ENCODE measurements at regions not wholly inside any gene's neighbourhood (a gene's known extent, or its start where the extent isn't known, plus 50 kb on each side); places are given as distances from the start of the nearest gene placed in this dataset.
A peak's percentile ranks its signal among the peaks of the same experiment; 100 is the strongest.

DNA sequence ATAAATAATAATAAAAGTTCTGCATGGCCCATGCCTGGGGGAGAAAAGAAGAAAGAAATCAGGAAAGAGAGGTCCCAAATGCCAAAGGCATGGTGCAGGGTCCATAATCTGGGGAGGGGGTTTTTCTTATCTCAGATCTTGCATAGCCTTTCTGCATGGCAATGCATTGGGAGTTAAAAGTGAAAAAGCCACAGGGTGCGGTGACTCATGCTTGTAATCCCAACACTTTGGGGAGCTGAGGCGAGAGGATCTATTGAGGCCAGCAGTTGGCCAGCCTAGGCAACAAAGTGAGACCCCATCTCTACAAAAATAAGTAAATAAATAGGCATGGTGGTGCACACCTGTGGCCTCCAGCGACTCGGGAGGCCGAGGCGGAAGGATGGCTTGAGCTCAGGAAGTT is 76.8 kb upstream of the GATA2 start:
- Mint-ChIP-seq H3K27ac (no peak overlapping the region), H3K36me3 (no peaks in the 10 kb centered on the region), H3K9me3 (no peaks in the 10 kb centered on the region)
- no peak for ATAC-seq
- DNase-seq (ENCODE audit: low spot score in 2 of 2) = no peak

DNA sequence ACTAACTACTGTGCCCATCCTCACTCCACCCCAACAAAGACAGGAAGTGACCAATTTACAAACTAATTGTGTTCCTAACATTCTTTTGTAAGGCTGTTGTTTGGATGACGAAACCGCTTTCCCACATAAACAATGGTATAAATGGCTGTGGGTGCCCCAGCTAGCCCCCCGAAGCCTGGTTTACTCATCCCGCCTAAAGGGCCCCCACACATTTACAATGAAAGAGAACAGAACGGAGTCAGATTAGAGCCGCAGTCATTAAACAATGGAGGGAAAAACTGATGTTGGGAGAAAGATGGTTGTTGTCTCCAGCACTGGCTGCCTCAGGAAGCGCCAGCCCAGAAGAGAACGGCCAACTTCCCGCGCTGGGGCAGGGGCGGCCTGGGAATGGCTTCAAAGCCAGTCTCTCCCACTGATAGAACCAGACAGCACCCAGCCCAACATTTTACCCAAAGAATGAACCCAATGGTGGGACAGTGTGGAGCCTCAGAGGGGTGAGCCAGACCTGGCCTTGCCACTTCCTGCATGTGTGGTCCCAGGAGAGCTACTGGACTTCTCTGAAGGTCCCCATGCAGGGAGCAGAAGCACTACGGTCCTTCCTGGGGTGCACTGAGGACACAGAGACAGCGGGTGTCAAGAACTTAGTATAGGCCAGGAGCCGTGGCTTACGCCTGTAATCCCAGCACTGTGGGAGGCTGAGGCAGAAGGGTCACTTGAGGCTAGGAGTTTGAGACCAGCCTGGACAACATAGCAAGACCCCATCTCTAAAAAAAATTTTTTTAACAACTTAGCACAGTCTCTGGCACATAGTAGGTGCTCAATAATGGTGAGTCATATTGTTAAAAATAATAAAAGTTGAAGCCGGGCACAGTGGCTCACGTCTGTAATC is 75.8 kb upstream of the GATA2 start:
- DNase-seq (ENCODE audit: low spot score in 2 of 2) = no peak
- H3K9me3 Mint-ChIP-seq = no peaks in the 10 kb centered on the region
- no peak overlapping the region for H3K27ac Mint-ChIP-seq
- no peaks in the 10 kb centered on the region for H3K36me3 Mint-ChIP-seq
- no peak for ATAC-seq

- ATAC-seq = no peak
- H3K9me3 Mint-ChIP-seq = no peaks in the 10 kb centered on the region
- H3K36me3 Mint-ChIP-seq = no peaks in the 10 kb centered on the region
- no peak overlapping the region for H3K27ac Mint-ChIP-seq
- no peak for DNase-seq (ENCODE audit: low spot score in 2 of 2)
Measured at GRCh38 chr3:128567705-128568356, 74.8 kb upstream of the GATA2 start.

- DNase-seq (ENCODE audit: low spot score in 2 of 2) (no peak), ATAC-seq (no peak)
- Mint-ChIP-seq H3K27ac (no peak overlapping the region), H3K36me3 (no peaks in the 10 kb centered on the region), H3K9me3 (no peaks in the 10 kb centered on the region)
Measured at GRCh38 chr3:128567141-128567540, 74.1 kb upstream of the GATA2 start.

DNA sequence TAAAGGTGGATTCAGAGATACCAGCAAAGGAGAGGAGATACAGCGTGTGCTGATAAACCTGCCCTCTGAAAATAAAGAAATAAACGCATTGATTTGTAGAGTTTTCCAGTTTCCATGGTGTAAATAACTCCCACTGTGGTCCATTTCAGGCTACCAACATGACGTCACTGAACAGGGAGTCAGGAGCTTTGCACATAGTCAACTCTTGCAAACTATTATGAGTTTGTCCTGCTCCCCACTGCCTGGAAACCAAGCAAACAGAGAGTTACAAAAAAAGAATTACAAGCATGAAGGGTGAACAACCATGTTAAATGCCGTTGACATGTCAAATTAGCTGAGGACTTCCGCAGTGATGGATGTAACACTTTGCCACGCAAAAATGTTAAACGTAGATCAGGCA is 70.4 kb upstream of the GATA2 start:
- DNase-seq (ENCODE audit: low spot score in 2 of 2) = no peak
- Mint-ChIP-seq H3K9me3 (no peaks in the 10 kb centered on the region), H3K36me3 (no peaks in the 10 kb centered on the region), H3K27ac (no peak overlapping the region)
- no peak for ATAC-seq

- DNase-seq (ENCODE audit: low spot score in 2 of 2) (no peak), ATAC-seq (no peak)
- Mint-ChIP-seq H3K36me3 (no peaks in the 10 kb centered on the region), H3K27ac (no peak overlapping the region), H3K9me3 (no peaks in the 10 kb centered on the region)
Measured at GRCh38 chr3:128561504-128561903, 68.5 kb upstream of the GATA2 start.

- no peak for ATAC-seq
- Mint-ChIP-seq H3K36me3 (no peaks in the 10 kb centered on the region), H3K27ac (no peak overlapping the region), H3K9me3 (no peaks in the 10 kb centered on the region)
- DNase-seq (ENCODE audit: low spot score in 2 of 2) = no peak
Measured at GRCh38 chr3:128560768-128561167, 67.8 kb upstream of the GATA2 start.

DNA sequence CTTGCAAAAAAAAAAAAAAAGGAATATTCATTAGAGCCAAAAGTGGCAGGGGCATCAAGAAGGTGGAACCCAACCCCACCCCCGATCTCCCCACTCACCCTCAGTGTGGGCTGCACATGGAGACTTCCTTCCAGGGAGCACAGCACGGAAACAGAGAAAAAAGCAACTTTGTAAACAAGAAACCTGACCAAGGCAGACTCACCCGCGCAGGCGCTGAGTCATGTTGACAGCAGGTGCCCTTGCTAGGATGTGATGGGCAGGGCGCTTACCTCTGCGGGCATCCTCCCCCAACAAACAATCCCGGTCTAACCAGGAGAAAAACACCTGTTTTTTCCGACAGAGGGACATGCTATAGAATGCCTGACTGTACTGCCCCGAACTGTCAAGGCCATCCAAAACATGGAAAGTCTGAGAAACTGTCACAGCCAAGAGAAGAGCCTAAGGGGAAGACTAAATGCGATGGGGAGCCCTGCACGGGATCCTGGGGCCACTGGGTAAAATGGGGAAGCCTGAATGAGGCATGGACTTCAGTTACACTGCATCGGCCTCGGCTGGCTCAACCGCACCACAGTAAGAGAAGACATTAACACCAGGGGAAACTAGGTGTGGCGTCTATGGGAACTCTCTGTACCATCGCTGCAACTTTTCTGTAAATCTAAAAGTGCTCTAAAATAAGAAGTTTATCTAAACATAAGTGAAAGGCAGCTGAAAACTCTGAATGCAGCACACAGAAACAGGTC is 66.7 kb upstream of the GATA2 start:
- Mint-ChIP-seq H3K27ac (no peak overlapping the region), H3K9me3 (no peaks in the 10 kb centered on the region), H3K36me3 (no peaks in the 10 kb centered on the region)
- DNase-seq (ENCODE audit: low spot score in 2 of 2) (no peak), ATAC-seq (peak in 1 of 2 donors; percentile 58)

- ATAC-seq (no peak), DNase-seq (ENCODE audit: low spot score in 2 of 2) (no peak)
- Mint-ChIP-seq H3K27ac (no peak overlapping the region), H3K36me3 (no peaks in the 10 kb centered on the region), H3K9me3 (no peaks in the 10 kb centered on the region)
Measured at GRCh38 chr3:128557531-128558280, 64.7 kb upstream of the GATA2 start.

DNA sequence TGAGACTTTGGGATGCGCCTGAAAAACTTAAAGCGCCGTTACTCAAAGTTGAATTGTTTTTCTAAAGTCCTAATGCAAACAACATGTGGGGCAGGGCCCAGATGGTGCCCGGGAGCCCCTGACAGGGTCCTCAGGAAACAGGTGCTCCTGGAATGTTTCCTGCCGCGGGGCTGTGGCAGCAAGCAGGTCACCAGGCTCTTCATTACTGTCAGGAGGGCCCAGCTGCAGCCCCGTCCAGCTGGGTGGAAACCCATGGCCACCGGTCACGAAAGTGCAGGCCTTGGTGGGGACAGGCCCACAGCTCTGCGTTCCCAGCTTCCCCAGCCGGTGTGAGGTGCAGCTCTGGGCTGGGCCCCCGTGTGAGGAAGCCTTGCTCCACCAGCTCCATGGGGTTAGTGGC is 63.9 kb upstream of the GATA2 start:
- no peak overlapping the region for H3K27ac Mint-ChIP-seq
- H3K9me3 Mint-ChIP-seq = no peaks in the 10 kb centered on the region
- no peak for ATAC-seq
- no peak for DNase-seq (ENCODE audit: low spot score in 2 of 2)
- H3K36me3 Mint-ChIP-seq = no peaks in the 10 kb centered on the region

GRCh38 chr3:128556384-128556783 is 63.4 kb upstream of the GATA2 start:
- Mint-ChIP-seq H3K36me3 (no peaks in the 10 kb centered on the region), H3K9me3 (no peaks in the 10 kb centered on the region), H3K27ac (no peak overlapping the region)
- ATAC-seq (peak in 1 of 2 donors; percentile 46), DNase-seq (ENCODE audit: low spot score in 2 of 2) (no peak)

GRCh38 chr3:128555841-128556240 is 62.8 kb upstream of the GATA2 start:
- H3K9me3 Mint-ChIP-seq = no peaks in the 10 kb centered on the region
- H3K27ac Mint-ChIP-seq = no peak overlapping the region
- no peaks in the 10 kb centered on the region for H3K36me3 Mint-ChIP-seq
- ATAC-seq (no peak), DNase-seq (ENCODE audit: low spot score in 2 of 2) (no peak)

- no peaks in the 10 kb centered on the region for H3K9me3 Mint-ChIP-seq
- no peak overlapping the region for H3K27ac Mint-ChIP-seq
- ATAC-seq (peak in 1 of 2 donors; percentile 45), DNase-seq (ENCODE audit: low spot score in 2 of 2) (no peak)
- H3K36me3 Mint-ChIP-seq = no peaks in the 10 kb centered on the region
Measured at GRCh38 chr3:128555098-128555825, 62.3 kb upstream of the GATA2 start.

DNA sequence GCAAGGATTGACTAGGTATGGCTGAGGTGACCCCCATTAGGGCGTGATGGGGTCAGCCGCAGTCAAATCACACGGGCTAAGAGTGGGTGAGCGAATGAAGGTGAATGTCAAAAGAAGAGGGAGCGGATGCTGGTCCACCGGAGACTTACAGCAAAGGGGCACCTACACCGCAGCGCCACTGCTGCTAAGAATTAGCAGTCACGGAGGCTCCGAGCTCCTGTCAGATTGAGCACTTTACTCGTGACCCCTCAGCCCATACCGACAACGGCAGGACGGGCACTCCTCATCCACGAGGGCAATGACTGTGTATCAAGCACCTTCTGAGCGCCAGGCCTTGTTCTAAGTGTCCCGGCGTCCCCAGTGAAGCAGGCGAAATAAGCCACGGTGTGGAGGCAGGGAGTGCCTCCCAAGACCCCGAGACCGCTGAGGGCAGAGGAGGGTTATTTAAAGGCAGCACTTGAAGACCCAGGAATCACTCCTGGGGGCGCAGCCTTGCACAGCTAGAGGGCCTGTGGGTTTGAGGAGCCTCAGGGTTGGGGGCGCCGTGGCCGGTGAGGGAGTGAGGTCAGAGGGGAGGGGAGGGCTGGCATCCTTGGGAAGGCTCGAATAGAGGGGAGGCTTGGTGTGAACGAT is 61.6 kb upstream of the GATA2 start:
- DNase-seq (ENCODE audit: low spot score in 2 of 2) (no peak), ATAC-seq (peak in 1 of 2 donors; percentile 16)
- no peaks in the 10 kb centered on the region for H3K36me3 Mint-ChIP-seq
- no peaks in the 10 kb centered on the region for H3K9me3 Mint-ChIP-seq
- H3K27ac Mint-ChIP-seq = no peak overlapping the region

GRCh38 chr3:128554100-128554464 is 61.1 kb upstream of the GATA2 start:
- ATAC-seq = no peak
- no peak for DNase-seq (ENCODE audit: low spot score in 2 of 2)
- Mint-ChIP-seq H3K36me3 (no peaks in the 10 kb centered on the region), H3K9me3 (no peaks in the 10 kb centered on the region), H3K27ac (no peak overlapping the region)

- Mint-ChIP-seq H3K9me3 (no peaks in the 10 kb centered on the region), H3K27ac (no peak overlapping the region), H3K36me3 (no peaks in the 10 kb centered on the region)
- DNase-seq (ENCODE audit: low spot score in 2 of 2) (no peak), ATAC-seq (no peak)
Measured at GRCh38 chr3:128553560-128553959, 60.6 kb upstream of the GATA2 start.
